SK-N-SH treated with all-trans-retinoic acid at 6 μM for 48 hours (cell line): ENCODE measurements at regions not wholly inside any gene's neighbourhood (a gene's known extent, or its start where the extent isn't known, plus 50 kb on each side); places are given as distances from the start of the nearest gene placed in this dataset.

Experiments used
- ARNTL ChIP-seq: fragments of 450-650 bp; formaldehyde crosslinking; IDR thresholded peaks from 2 replicates; pipeline ENCODE4 v1.5.0; 2020; ENCODE audit warnings: low read depth, mild to moderate bottlenecking, moderate library complexity, borderline replicate concordance
- ESRRG ChIP-seq: fragments of 250-450 bp; sonication (Bioruptor Pico); IDR thresholded peaks from 2 replicates; pipeline ENCODE4 v1.6.1; 2021; ENCODE audit warnings: mild to moderate bottlenecking
- TCF4 ChIP-seq: fragments of 250-450 bp; sonication (Bioruptor Pico); IDR thresholded peaks from 2 replicates; pipeline ENCODE4 v1.8.0; 2021; ENCODE audit warnings: mild to moderate bottlenecking, moderate library complexity, borderline replicate concordance
- ZNF8 ChIP-seq: fragments of 450-650 bp; formaldehyde crosslinking; IDR thresholded peaks from 2 replicates; pipeline ENCODE4 v1.5.0; 2020; ENCODE audit warnings: mild to moderate bottlenecking, moderate library complexity
- TF ChIP-seq, protein P1 (sequence below): fragments of 250-450 bp; sonication (Bioruptor Pico); IDR thresholded peaks from 2 replicates; pipeline ENCODE4 v1.8.0; 2020; ENCODE audit warnings: mild to moderate bottlenecking, moderate library complexity, borderline replicate concordance

DNA sequence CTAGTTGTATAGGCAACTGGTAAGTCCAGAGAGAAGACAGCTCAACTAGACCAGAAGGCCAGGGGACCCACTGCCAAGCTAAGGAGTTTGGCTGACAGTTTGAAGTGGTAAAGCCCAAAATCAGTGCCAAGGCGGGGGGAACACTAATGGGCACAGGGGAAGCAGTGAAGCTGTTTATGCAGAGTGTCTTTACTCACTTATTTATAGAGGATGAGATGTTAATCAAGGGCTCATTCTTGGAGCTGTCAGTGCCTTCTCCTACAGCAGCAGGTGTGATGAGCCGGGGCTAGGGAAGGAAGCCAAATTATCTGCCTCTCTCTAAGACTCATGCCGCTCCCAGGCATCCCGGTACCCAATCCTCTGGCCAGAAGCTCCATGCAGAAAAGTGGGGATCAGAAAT lies 75.2 kb upstream of the GALNT10 start:
- TF ChIP-seq, protein P1, sequence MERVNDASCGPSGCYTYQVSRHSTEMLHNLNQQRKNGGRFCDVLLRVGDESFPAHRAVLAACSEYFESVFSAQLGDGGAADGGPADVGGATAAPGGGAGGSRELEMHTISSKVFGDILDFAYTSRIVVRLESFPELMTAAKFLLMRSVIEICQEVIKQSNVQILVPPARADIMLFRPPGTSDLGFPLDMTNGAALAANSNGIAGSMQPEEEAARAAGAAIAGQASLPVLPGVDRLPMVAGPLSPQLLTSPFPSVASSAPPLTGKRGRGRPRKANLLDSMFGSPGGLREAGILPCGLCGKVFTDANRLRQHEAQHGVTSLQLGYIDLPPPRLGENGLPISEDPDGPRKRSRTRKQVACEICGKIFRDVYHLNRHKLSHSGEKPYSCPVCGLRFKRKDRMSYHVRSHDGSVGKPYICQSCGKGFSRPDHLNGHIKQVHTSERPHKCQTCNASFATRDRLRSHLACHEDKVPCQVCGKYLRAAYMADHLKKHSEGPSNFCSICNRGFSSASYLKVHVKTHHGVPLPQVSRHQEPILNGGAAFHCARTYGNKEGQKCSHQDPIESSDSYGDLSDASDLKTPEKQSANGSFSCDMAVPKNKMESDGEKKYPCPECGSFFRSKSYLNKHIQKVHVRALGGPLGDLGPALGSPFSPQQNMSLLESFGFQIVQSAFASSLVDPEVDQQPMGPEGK (CRISPR knock-in tag) = no peak
- no peak for TF ChIP-seq ARNTL (CRISPR knock-in tag)
- TF ChIP-seq TCF4 (CRISPR knock-in tag) = no peak
- TF ChIP-seq ESRRG (CRISPR knock-in tag) = no peak
- no peak for TF ChIP-seq ZNF8 (CRISPR knock-in tag)
